Loucy (cell line): ENCODE measurements at regions not wholly inside any gene's neighbourhood (a gene's known extent, or its start where the extent isn't known, plus 50 kb on each side); places are given as distances from the start of the nearest gene placed in this dataset.

Experiments
- H2AFZ ChIP-seq: fragments of 200-600 bp; sonication (generic); 2 replicates; pipeline ENCODE4 v1.6.0; 2016; ENCODE audit warnings: antibody characterized with exemption, mild to moderate bottlenecking, low read length, moderate library complexity
- H3F3A ChIP-seq: fragments of 200-600 bp; 2 replicates; pipeline ENCODE4 v1.6.0; 2016; ENCODE audit warnings: antibody characterized with exemption, low read depth, mild to moderate bottlenecking
- H3K27me3 ChIP-seq: fragments of 200-600 bp; sonication (generic); 2 replicates; pipeline ENCODE4 v1.6.1; 2014; ENCODE audit warnings: low read length, mild to moderate bottlenecking; ENCODE audit not compliant: insufficient read depth, poor library complexity, severe bottlenecking
- H3K36me3 ChIP-seq: fragments of 200-600 bp; sonication (generic); 2 replicates; pipeline ENCODE4 v1.6.1; 2016; ENCODE audit warnings: low read length; ENCODE audit not compliant: insufficient read depth
- H3K4me1 ChIP-seq: fragments of 200-600 bp; sonication (generic); 2 replicates; pipeline ENCODE4 v1.5.1; 2014; ENCODE audit warnings: low read length, mild to moderate bottlenecking; ENCODE audit not compliant: insufficient read depth, poor library complexity, severe bottlenecking
- H3K4me2 ChIP-seq: fragments of 200-600 bp; sonication (generic); 2 replicates; pipeline ENCODE4 v1.6.0; 2014; ENCODE audit warnings: antibody characterized with exemption, low read length, low read depth, mild to moderate bottlenecking; ENCODE audit not compliant: poor library complexity, severe bottlenecking
- H3K4me3 ChIP-seq: fragments of 200-600 bp; sonication (generic); 2 replicates; pipeline ENCODE4 v1.5.1; 2014; ENCODE audit warnings: low read length, mild to moderate bottlenecking, mixed read lengths; ENCODE audit not compliant: poor library complexity, severe bottlenecking
- H3K79me2 ChIP-seq: fragments of 200-600 bp; sonication (generic); 2 replicates; pipeline ENCODE4 v1.6.1; 2014; ENCODE audit warnings: low read length; ENCODE audit not compliant: insufficient read depth
- H3K9ac ChIP-seq: fragments of 200-600 bp; sonication (generic); 2 replicates; pipeline ENCODE4 v1.6.0; 2014; ENCODE audit warnings: mild to moderate bottlenecking, low read depth, low read length, moderate library complexity; ENCODE audit not compliant: poor library complexity, severe bottlenecking
- H3K9me2 ChIP-seq: fragments of 200-600 bp; sonication (generic); replicated peaks from 2 replicates; pipeline ENCODE4 v1.6.1; 2016; ENCODE audit warnings: low read depth, low read length, mixed read lengths
- H3K9me3 ChIP-seq: fragments of 200-600 bp; sonication (generic); 2 replicates; pipeline ENCODE4 v1.6.1; 2014; ENCODE audit warnings: mild to moderate bottlenecking, antibody characterized with exemption, low read length, low read depth; ENCODE audit not compliant: insufficient read depth
- H4K20me1 ChIP-seq: fragments of 200-600 bp; sonication (generic); 2 replicates; pipeline ENCODE4 v1.6.0; 2014; ENCODE audit warnings: antibody characterized with exemption, low read length, mild to moderate bottlenecking; ENCODE audit not compliant: insufficient read depth, poor library complexity, severe bottlenecking
- EZH2phosphoT487 ChIP-seq: fragments of 200-600 bp; IDR thresholded peaks from 2 replicates; pipeline ENCODE4 v1.6.1; 2018; ENCODE audit warnings: antibody characterized with exemption, mild to moderate bottlenecking, moderate library complexity, borderline replicate concordance
- TF ChIP-seq, protein P1 (sequence below): fragments of 200-600 bp; sonication (generic); conservative IDR thresholded peaks from 2 replicates; pipeline ENCODE4 v1.5.1; 2014; ENCODE audit warnings: mild to moderate bottlenecking, antibody characterized with exemption, low read length

DNA sequence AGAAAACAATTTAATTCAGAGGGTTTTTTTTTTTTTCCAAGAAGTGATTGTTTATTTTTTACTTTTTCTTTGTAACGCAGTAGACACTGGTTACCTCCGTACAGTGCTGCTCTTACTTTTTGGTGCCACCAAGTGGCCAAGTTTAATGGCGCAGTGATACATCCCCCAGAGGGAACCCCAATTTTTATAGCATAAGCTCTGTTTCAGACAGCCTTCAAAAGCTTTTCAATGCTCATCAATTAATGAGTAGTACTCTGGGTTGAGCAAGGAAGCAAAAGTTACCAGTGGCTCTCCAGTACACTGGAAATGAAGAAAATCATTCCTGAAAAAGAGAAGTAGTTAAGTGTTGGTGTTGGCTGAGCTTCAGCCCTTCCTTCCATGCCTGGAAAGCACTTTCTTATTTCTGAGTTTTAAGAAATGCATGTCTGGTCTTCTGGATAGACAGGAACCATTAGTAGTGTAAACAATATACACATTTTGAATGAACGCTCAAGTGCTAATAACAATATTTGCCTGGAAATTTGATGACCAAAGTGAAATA, 129.1 kb upstream of the SMLR1 start:
- Histone ChIP-seq H4K20me1 (no peaks in the 10 kb centered on the region), H3K79me2 (no peaks in the 10 kb centered on the region), H3K36me3 (no peaks in the 10 kb centered on the region), H2AFZ (no peak overlapping the region), H3K9me2 (no peaks in the 10 kb centered on the region), H3K9ac (no peak overlapping the region), H3K4me3 (no peak overlapping the region), H3K4me2 (no peak overlapping the region), H3F3A (no peaks in the 10 kb centered on the region), H3K27me3 (no peaks in the 10 kb centered on the region), H3K4me1 (no peaks in the 10 kb centered on the region), H3K9me3 (no peaks in the 10 kb centered on the region)
- TF ChIP-seq EZH2phosphoT487, result no peak
- TF ChIP-seq, protein P1, sequence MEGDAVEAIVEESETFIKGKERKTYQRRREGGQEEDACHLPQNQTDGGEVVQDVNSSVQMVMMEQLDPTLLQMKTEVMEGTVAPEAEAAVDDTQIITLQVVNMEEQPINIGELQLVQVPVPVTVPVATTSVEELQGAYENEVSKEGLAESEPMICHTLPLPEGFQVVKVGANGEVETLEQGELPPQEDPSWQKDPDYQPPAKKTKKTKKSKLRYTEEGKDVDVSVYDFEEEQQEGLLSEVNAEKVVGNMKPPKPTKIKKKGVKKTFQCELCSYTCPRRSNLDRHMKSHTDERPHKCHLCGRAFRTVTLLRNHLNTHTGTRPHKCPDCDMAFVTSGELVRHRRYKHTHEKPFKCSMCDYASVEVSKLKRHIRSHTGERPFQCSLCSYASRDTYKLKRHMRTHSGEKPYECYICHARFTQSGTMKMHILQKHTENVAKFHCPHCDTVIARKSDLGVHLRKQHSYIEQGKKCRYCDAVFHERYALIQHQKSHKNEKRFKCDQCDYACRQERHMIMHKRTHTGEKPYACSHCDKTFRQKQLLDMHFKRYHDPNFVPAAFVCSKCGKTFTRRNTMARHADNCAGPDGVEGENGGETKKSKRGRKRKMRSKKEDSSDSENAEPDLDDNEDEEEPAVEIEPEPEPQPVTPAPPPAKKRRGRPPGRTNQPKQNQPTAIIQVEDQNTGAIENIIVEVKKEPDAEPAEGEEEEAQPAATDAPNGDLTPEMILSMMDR, result peak; percentile 98

DNA sequence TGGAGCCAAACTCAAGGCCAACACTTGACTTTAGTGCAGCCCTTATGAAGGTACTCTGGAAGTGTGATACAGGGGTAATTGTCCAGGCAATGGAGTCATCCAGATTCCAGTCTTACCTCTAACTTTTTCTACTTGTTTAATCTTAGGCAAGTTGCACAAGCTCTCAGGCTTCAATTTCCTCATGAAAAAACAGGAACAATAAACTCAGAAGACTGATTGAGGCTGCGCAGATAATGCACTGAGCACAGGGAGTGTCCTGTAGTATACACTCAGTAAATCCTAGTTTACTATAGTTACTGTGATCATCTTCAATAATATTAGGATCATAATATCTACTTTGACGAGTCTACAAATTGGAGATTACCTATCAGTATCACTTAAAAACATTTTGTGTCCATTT, 127.5 kb upstream of the SMLR1 start:
- Histone ChIP-seq H3K27me3 (no peaks in the 10 kb centered on the region), H4K20me1 (no peaks in the 10 kb centered on the region), H3K4me3 (no peak overlapping the region), H3K4me2 (no peak overlapping the region), H3K9ac (no peak overlapping the region), H3K4me1 (no peaks in the 10 kb centered on the region), H2AFZ (no peak overlapping the region), H3F3A (no peaks in the 10 kb centered on the region), H3K9me3 (no peaks in the 10 kb centered on the region), H3K9me2 (no peaks in the 10 kb centered on the region), H3K79me2 (no peaks in the 10 kb centered on the region), H3K36me3 (no peaks in the 10 kb centered on the region)
- no peak for TF ChIP-seq EZH2phosphoT487
- TF ChIP-seq, protein P1, result no peak

DNA sequence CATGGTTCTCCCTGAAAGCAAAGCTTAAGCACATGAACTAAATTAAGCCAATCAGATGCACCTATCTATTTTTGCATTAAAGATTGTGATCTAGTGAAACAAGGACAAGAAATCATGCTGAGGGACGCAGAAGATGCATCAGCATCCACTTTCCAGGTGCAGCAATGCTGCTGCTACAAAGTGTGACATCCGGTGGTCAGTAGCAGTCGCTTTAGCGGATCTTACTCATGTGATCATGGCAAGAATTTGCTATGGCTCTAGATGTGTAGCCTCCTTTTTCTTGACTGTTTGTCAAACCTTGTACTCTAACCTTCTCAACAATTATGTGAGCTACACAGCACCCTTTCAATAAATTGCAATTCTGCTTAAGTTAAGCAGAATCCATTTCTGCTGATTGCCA, 126.8 kb upstream of the SMLR1 start:
- H3K79me2 ChIP-seq, result no peaks in the 10 kb centered on the region
- H3K4me3 ChIP-seq, result no peak overlapping the region
- no peaks in the 10 kb centered on the region for H3K27me3 ChIP-seq
- no peaks in the 10 kb centered on the region for H3K9me2 ChIP-seq
- H4K20me1 ChIP-seq, result no peaks in the 10 kb centered on the region
- no peaks in the 10 kb centered on the region for H3K4me1 ChIP-seq
- H2AFZ ChIP-seq, result no peak overlapping the region
- H3K9ac ChIP-seq, result no peak overlapping the region
- H3F3A ChIP-seq, result no peaks in the 10 kb centered on the region
- no peak overlapping the region for H3K4me2 ChIP-seq
- H3K36me3 ChIP-seq, result no peaks in the 10 kb centered on the region
- no peaks in the 10 kb centered on the region for H3K9me3 ChIP-seq
- TF ChIP-seq, protein P1, result peak; percentile 24; the same call in 1 of the 2 replicates
- TF ChIP-seq EZH2phosphoT487, result no peak
